ENCODE measurements at regions not wholly inside any gene's neighbourhood (a gene's known extent, or its start where the extent isn't known, plus 50 kb on each side); places are given as distances from the start of the nearest gene placed in this dataset.

- TF ChIP-seq CTCF (conservative IDR thresholded peaks at IDR 0.05 in 1 of 2, IDR thresholded peaks at IDR 0.05 in 1 of 2; ENCODE audit: extremely low read depth in 1 of 2, insufficient read depth in 1 of 2, low read depth in 1 of 2, low read length in 2 of 2) (no peak), EZH2 (IDR thresholded peaks at IDR 0.05; ENCODE audit: borderline replicate concordance, low read length) (no peak)
Measured at GRCh38 chr21:28464988-28465387, 527.7 kb downstream of the LTN1 start.
